GM12875 (cell line): ENCODE measurements at regions not wholly inside any gene's neighbourhood (a gene's known extent, or its start where the extent isn't known, plus 50 kb on each side); places are given as distances from the start of the nearest gene placed in this dataset.

Source experiments
- H3K4me3 ChIP-seq: one replicate; pipeline ENCODE4 v1.5.1; 2011; ENCODE audit warnings: low read depth, low read length, control low read depth
- CTCF ChIP-seq: IDR thresholded peaks from 2 replicates; pipeline ENCODE4 v1.5.1; 2011; ENCODE audit warnings: low read depth, mild to moderate bottlenecking, control low read depth, inconsistent platforms, low read length, moderate library complexity, borderline replicate concordance; ENCODE audit not compliant: insufficient read depth

DNA sequence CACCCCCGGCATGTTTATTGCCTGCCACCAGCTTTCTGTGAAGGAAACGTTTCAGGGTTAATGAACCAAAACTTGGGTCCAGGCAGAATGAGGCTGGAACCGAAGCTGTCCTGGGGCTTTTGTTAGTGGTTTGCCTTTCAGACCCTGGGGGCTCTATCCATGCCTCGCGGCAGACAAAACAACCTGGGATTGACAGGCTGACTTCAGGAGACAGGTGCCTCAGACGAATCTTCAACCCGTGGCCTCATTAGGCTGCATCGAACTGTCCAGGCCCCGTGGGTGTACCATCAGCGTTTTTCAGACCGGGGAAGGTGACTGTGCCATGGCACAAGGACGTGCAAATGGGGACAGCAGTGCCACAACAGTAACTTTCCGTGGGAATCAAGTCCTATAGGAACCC, 259.3 kb upstream of the SHH start:
- no peak for TF ChIP-seq CTCF

GRCh38 chr7:156069891-156070290, 257.6 kb upstream of the SHH start:
- no peak overlapping the region for H3K4me3 ChIP-seq

More for the DNA sequence above, 259.3 kb upstream of the SHH start:
- no peak overlapping the region for H3K4me3 ChIP-seq

GRCh38 chr7:156067156-156067555, 254.9 kb upstream of the SHH start:
- no peak for TF ChIP-seq CTCF
- no peak overlapping the region for H3K4me3 ChIP-seq

More at GRCh38 chr7:156069891-156070290, 257.6 kb upstream of the SHH start:
- no peak for TF ChIP-seq CTCF

- TF ChIP-seq CTCF = no peak
- H3K4me3 ChIP-seq = no peak overlapping the region
Measured at GRCh38 chr7:156065400-156065799, 253.1 kb upstream of the SHH start.

GRCh38 chr7:156064971-156065386, 252.7 kb upstream of the SHH start:
- no peak overlapping the region for H3K4me3 ChIP-seq
- TF ChIP-seq CTCF = no peak

DNA sequence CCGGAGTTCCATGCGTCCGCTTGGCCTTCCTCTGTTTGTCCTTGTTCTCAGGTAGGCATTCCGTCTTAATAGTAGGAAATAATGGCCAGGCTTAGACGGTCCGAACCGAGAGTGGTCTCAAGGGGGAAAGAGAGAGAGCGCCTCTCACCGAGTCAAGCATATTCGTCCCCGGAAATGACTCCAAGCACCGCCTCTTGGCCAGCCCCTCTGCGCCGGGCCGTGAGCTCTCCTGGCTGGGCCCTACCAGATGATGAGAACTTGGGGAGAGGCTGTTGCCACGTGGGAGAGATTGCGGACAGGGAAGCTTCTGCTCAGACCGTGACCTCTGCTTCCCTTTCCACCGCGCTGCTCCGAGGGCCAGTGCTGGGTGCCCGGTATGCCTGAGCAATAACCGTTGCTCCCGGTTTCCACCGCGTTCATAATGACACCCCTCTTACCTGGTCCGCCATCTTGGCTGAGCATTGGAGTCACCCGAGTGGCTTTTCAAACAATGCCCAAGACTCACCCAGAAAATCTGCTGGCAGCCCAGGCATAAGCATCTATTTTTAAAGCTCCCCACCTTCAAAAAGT, 251.1 kb upstream of the SHH start:
- H3K4me3 ChIP-seq = no peak overlapping the region
- TF ChIP-seq CTCF = no peak

GRCh38 chr7:156062286-156062685, 250.0 kb upstream of the SHH start:
- H3K4me3 ChIP-seq = no peak overlapping the region
- TF ChIP-seq CTCF = no peak
